Esophagus squamous epithelium (tissue), 4 donors: ENCODE measurements at regions not wholly inside any gene's neighbourhood (a gene's known extent, or its start where the extent isn't known, plus 50 kb on each side); places are given as distances from the start of the nearest gene placed in this dataset.

Source experiments
- CTCF ChIP-seq, 6 experiments: fragments of 450-650 bp in 4 of 6; fragments of 200-600 bp in 2 of 6; sonication (generic) in 2 of 6; IDR thresholded peaks; one replicate each; pipeline ENCODE4 v1.5.1; 2016 to 2019; ENCODE audit warnings: antibody characterized with exemption in 6 of 6, mild to moderate bottlenecking in 4 of 6, moderate library complexity in 4 of 6
- POLR2A ChIP-seq, 4 donors: fragments of 450-650 bp; IDR thresholded peaks; one replicate each; pipeline ENCODE4 v1.6.1; 2017; ENCODE audit warnings: antibody characterized with exemption in 4 of 4, mild to moderate bottlenecking in 4 of 4, moderate library complexity in 3 of 4

GRCh38 chr2:201953396-201953795, 80.3 kb upstream of the FZD7 start:
- TF ChIP-seq POLR2A (IDR thresholded peaks at IDR 0.05) (no peak), CTCF (IDR thresholded peaks at IDR 0.05) (no peak)
